Activated effector memory CD4-positive, alpha-beta T cell treated with Interleukin-2 at 50 U/mL for 16 hours (primary cell): ENCODE measurements at regions not wholly inside any gene's neighbourhood (a gene's known extent, or its start where the extent isn't known, plus 50 kb on each side); places are given as distances from the start of the nearest gene placed in this dataset.
"Not testable (repeated sequence)": the region's sequence is repeated elsewhere in the genome, so short reads cannot be mapped to it uniquely, and the experiment has no call there.

ENCODE experiments used
- DNase-seq: peaks from one replicate; pipeline ENCODE4 v3.0.0-alpha.2; 2020

DNA sequence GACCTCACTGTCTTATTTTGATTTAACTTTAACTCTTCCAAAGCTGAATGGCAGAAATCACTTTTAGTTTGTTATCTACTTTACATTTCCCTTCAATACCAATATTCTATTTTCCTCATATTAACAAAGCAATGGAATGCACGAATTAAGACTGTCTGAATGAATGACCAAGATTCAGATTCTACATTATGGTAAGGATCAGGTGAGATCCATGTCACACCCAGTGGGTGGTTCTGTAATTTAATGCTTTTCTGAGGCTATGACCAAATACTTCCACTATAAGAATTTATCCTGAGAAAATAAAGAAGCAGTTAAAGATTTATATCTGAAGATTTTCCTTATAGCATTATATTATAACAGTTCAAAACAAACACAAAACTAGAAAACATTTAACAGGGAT is 90.2 kb upstream of the NUPR2 start:
- no peak for DNase-seq

DNA sequence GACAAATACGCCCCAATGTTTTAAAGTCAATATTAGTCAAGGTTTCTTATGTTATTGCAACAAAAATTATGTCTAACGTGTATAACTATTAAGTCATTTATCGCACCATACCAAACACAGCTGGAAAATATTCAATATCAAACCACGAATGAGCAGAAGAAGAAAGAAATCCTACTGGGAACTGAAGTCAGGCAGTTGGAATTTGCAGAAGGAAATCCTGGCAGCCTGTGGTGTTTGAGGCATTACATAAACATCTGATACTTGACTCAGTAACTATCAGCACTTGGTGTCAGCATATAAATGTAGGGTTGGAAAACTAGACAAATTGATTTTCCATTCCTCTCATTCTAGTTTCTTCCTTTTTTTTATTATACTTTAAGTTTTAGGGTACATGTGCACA is 83.4 kb upstream of the NUPR2 start:
- DNase-seq: no peak

DNA sequence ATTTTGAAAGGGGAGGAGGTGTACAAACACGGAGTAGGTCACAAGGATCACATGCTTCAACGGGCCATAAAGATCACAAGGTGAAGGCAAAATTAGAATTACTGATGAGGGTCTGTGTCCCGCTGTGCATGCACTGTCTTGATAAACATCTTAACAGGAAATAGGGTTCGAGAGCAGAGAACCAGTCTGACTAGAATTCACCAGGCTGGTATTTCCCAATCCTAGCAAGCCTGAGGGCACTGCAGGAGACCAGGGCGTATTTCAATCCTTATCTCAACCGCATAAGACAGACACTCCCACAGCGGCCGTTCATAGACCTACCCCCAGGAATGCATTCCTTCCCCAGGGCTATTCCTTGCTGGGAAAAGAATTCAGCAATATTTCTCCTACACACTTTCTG is 80.0 kb upstream of the NUPR2 start:
- DNase-seq: not testable (repeated sequence)

DNA sequence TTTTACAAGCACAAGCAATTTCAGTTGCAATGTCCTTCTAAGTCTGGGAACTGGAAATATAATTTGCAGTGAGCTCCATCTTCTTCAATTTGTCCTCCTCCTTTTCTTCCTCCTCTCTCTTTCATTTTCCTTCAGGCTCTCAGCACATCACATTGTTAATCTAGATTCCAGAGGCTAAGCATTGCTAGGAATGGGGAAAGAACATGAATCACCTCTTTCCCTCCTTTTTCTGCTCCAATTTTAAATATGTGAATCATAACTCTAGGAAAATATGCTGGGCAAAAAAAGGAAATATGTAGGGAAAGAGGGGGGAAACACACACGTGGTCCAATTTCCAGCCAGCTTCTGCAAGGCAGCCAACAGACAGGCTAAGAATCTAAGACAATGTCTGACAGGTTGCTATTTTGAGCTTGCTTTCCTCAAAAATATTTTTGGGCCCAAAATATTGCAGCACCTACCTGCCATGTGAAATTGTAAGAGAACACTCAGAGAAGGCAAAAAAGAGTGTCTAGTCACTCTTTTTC is 72.7 kb upstream of the NUPR2 start:
- DNase-seq: no peak

DNA sequence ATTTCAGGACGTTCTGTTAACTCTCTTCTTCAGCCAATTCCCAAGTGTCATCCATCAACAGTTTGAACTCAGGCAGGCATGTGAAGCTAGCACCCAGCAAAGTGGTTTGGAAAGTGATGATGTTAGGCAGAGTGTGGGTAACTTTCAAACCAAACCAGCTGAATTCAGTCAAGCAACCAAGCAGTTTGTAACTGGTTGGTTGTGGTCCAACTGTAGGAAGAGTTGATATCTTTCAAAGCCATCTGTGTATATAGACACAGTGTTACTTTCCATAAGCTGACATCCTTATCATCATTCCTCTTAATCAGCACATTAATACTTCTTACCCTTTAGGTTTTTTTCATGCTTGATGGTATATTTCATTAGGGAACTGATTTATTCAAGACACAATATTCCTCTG is 72.2 kb upstream of the NUPR2 start:
- no peak for DNase-seq

DNA sequence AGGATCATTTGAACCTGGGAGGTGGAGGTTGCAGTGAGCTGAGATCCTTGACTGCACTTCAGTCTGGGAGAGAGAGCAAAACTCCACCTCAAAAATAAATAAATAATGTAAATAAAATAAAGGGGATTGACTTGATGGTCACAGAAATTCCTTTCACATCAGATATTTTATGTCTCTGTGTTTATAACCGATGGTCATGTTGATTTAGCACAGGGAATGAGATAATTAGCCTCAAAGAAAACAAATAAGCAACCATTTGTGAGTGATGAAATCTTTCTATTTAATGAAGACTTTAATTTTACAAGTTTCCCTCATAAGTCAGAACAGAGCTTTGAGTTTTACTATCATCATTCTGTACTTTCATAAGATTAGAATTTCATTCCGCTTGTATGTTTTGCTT is 64.8 kb upstream of the NUPR2 start:
- no peak for DNase-seq

DNA sequence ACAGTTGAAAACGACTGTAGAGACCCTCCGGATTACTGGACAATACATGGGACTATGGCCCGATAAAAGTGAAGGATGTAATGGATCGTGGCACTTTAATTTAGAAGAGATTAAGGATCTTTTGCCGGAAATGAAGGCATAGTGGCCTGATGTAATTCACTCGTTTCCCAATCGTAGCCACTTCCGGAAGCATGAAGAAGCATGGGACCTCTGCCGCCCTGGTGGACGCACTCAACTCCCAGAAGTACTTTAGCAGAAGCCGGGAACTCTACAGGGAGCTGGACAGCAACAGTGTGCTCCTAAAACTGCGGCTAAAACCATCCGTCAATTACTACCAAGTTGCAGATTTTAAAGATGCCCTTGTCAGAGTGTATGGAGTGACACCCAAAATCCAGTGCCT is 59.6 kb upstream of the NUPR2 start:
- no peak for DNase-seq

DNA sequence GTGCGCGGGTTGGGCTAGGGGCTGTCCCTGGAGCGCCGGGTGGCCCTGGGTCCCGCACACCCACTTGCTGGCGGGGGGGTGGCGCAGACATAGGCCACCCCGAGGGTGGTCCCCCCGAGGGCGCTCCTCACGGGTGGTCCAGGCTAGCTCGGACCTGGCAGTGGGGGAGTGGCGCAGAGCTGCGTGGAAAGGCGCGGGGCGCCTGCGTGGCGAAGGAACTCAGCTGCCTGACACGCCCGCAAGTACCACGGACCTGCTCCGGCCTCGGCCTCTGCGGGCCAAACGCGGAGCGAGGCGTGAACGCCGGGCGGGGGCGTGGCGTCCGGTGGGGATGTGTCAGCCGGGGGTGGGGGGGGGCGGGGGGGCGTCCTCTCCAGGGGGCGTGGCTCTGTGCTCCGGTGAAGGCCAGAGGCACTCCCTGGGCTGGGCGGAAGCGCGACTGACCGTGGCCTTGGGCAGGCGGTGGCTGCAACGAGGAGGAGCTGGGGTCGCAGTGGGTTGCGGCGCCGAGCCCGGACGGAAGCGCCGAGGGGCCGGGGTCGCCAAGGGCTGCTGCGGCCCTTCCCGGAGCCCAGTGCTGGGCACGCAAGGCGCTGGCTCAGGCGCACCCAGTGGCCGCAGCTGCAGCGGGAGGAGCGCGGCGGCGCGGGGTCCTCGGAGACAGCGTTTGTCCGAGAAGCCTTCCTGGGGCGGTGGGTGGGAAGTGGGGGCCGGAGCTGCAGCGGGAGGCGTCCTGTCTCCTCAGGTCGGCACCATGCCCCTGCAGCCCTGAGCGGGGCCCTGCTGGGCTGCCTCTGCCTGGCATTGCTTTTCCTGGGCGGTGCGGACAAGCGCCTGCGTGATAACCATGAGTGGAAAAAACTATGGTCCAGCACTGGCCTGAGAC is 58.9 kb upstream of the NUPR2 start:
- no peak for DNase-seq

DNA sequence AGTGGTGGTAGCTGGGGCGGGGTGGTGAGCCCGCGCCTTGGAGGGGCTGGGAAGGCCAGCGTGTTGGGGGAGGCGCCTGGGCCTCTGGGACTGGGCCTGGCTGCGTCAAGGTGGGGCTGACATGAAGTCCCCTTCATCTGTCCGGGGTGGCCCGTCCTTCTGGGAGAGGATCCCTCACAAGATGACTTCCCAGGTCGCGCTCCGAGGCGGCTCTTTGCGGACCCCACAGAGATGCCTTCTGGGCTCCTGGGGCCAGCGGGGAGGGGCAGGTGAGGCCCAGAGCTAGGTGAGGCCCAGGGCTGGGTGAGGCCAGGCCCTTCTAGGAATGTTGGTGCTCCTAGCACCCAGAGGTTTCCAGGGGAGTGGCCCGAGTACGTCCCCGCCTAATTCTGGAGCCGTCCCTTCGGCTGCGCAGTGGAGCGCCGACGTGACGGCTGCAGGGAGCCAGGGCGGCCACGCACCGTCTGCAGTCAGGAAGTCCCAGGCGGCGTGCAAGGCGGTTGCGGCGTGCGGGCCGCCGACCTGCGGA is 58.2 kb upstream of the NUPR2 start:
- DNase-seq: no peak
